ENCODE measurements at regions not wholly inside any gene's neighbourhood (a gene's known extent, or its start where the extent isn't known, plus 50 kb on each side); places are given as distances from the start of the nearest gene placed in this dataset.

DNA sequence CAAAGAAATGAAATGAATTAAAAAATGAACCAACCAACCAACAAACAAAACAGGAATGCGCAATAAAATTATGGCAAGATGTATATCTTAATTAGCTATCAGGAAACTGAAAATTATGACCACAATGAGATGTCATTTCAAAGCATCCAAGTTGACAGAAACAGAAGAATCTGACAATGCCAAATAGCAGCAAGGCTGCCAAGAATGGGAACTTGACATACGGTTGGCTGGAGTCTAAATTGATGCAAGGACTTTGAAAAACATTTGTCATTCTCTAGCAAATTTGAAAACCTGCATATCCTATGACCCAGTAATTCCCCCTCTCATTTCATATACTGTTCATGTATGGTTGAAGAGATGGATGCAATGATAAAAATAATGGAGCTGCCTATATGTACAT lies 1262.6 kb downstream of the TBC1D22A start:
- no peaks in the 10 kb centered on the region for H3K9me3 ChIP-seq (ENCODE audit: low read depth)
- H3K27ac ChIP-seq, result no peak overlapping the region
- no peak overlapping the region for H3K4me3 ChIP-seq
- TF ChIP-seq, protein P1, sequence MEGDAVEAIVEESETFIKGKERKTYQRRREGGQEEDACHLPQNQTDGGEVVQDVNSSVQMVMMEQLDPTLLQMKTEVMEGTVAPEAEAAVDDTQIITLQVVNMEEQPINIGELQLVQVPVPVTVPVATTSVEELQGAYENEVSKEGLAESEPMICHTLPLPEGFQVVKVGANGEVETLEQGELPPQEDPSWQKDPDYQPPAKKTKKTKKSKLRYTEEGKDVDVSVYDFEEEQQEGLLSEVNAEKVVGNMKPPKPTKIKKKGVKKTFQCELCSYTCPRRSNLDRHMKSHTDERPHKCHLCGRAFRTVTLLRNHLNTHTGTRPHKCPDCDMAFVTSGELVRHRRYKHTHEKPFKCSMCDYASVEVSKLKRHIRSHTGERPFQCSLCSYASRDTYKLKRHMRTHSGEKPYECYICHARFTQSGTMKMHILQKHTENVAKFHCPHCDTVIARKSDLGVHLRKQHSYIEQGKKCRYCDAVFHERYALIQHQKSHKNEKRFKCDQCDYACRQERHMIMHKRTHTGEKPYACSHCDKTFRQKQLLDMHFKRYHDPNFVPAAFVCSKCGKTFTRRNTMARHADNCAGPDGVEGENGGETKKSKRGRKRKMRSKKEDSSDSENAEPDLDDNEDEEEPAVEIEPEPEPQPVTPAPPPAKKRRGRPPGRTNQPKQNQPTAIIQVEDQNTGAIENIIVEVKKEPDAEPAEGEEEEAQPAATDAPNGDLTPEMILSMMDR (IDR thresholded peaks at IDR 0.05; ENCODE audit: low read depth, low read length), result no peak
- no peaks in the 10 kb centered on the region for H3K27me3 ChIP-seq
- no peaks in the 10 kb centered on the region for H3K36me3 ChIP-seq
- no peaks in the 10 kb centered on the region for H3K4me1 ChIP-seq (ENCODE audit: low read depth)
- DNase-seq (ENCODE audit: low read depth in 1 of 2, low spot score in 1 of 2), result no peak

DNA sequence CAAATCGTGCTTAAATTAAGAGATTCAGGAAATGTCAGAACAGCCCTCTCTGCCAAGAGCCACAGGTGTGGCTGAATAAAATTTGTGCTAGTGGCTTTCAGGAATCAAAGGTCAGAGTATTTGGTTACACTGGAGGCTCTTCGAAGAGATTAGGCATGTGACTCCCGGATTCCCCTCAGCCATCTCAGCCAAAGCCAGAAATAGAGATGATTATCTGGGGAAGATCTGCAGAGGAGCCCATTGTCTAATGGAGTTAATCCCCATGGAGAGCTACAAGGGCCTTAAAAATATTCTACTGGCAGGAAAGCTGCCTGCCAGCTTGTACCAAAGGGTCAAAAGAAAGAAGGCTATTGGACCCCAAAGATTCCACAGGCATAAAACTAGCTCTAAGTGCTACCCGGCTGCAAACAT lies 1259.5 kb downstream of the TBC1D22A start:
- no peaks in the 10 kb centered on the region for H3K36me3 ChIP-seq
- H3K4me3 ChIP-seq, result no peak overlapping the region
- H3K9me3 ChIP-seq (ENCODE audit: low read depth), result no peaks in the 10 kb centered on the region
- no peak for DNase-seq (ENCODE audit: low read depth in 1 of 2, low spot score in 1 of 2)
- no peaks in the 10 kb centered on the region for H3K4me1 ChIP-seq (ENCODE audit: low read depth)
- H3K27me3 ChIP-seq, result no peaks in the 10 kb centered on the region
- no peak overlapping the region for H3K27ac ChIP-seq
- TF ChIP-seq, protein P1 (IDR thresholded peaks at IDR 0.05; ENCODE audit: low read depth, low read length), result no peak

DNA sequence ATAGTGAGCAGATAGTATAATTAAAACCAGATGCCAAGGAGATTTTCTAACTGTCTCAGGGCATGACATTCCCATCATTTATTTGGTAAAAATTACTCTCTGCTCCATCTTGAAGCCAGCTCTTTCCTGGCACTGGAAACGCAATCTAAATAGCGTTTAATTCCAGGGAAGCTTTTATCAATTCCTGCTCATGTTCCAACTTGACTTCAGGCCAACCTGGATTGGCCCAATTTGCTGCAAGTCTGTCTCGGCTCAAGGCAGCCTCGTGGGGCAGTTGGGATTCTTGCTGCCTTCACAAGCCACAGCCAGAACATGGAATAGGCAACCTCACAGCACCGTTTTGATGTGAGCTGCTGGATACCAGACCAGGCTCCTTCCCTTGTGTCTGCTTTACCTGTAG lies 1255.9 kb downstream of the TBC1D22A start:
- Histone ChIP-seq H3K27me3 (no peaks in the 10 kb centered on the region), H3K27ac (no peak overlapping the region), H3K36me3 (no peaks in the 10 kb centered on the region), H3K9me3 (ENCODE audit: low read depth) (peaks cover under 1% of the 10 kb centered on the region), H3K4me1 (ENCODE audit: low read depth) (no peaks in the 10 kb centered on the region), H3K4me3 (no peak overlapping the region)
- TF ChIP-seq, protein P1 (IDR thresholded peaks at IDR 0.05; ENCODE audit: low read depth, low read length), result no peak
- no peak for DNase-seq (ENCODE audit: low read depth in 1 of 2, low spot score in 1 of 2)

DNA sequence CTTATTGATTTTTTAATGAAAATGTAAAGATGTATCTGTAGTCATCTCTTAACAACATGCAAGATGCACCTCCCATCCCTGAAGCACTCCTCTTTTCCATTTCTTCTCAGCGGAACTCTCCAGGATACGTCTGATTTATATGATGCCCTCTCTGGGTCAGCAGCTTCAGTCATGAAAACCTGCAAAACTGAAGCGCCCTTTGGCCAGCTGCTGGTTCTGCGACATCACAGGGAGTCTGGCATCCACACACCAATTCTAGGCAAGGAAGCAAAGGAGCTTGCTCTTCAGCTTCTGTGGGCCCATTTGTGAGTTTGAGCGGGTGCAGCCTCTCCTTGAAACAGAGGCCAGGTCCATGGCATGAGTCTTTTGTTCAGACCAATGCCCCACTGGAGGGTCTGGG lies 1253.3 kb downstream of the TBC1D22A start:
- Histone ChIP-seq H3K9me3 (ENCODE audit: low read depth) (peaks cover 5% of the 10 kb centered on the region), H3K27me3 (no peaks in the 10 kb centered on the region), H3K4me1 (ENCODE audit: low read depth) (no peaks in the 10 kb centered on the region), H3K4me3 (no peak overlapping the region), H3K27ac (no peak overlapping the region), H3K36me3 (no peaks in the 10 kb centered on the region)
- DNase-seq (ENCODE audit: low read depth in 1 of 2, low spot score in 1 of 2), result no peak
- TF ChIP-seq, protein P1 (IDR thresholded peaks at IDR 0.05; ENCODE audit: low read depth, low read length), result no peak

DNA sequence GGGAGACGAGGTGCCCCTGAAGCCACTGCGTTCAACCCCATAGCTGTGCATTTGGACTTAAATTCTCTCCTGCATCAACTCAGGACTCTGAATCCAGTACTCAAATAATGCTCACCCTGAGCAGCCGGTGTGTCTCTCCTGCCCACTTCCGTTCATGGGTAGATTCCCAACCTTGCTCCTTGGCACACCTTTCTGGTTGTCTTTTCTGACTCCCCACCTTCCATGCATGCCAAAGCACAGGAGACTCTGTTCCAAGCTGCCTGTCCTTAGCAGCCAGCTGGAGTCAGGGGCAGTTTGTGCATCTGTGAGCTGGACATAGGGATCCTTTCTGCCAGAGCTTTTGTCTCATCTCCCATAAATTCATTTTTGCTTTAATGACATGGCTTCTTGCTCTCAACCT lies 1242.5 kb downstream of the TBC1D22A start:
- no peak for DNase-seq (ENCODE audit: low read depth in 1 of 2, low spot score in 1 of 2)
- H3K36me3 ChIP-seq, result no peaks in the 10 kb centered on the region
- TF ChIP-seq, protein P1 (IDR thresholded peaks at IDR 0.05; ENCODE audit: low read depth, low read length), result no peak
- no peak overlapping the region for H3K27ac ChIP-seq
- H3K4me3 ChIP-seq, result no peak overlapping the region
- peaks cover 6% of the 10 kb centered on the region for H3K9me3 ChIP-seq (ENCODE audit: low read depth)
- no peaks in the 10 kb centered on the region for H3K4me1 ChIP-seq (ENCODE audit: low read depth)
- H3K27me3 ChIP-seq, result no peaks in the 10 kb centered on the region

DNA sequence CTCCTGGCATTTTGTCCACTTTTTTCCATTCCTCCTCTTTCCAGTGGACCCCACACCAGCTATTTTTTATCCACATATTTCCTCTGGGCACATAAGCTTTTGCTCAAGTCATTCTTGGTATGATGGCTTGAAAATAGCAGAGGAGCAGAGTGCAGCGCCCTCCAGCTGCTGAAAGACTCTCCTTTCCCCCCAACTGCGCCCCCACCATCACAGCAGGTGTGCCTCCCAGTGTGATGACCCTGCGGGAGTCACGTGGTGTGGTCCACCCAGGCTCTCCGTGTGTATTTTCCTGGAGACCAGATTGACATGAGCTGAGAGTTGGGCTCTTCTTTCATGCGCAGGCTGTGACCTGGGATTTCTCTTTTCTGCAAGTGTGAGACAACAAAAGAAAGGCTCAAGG lies 1241.6 kb downstream of the TBC1D22A start:
- no peak for DNase-seq (ENCODE audit: low read depth in 1 of 2, low spot score in 1 of 2)
- TF ChIP-seq, protein P1 (IDR thresholded peaks at IDR 0.05; ENCODE audit: low read depth, low read length), result no peak
- Histone ChIP-seq H3K36me3 (no peaks in the 10 kb centered on the region), H3K4me1 (ENCODE audit: low read depth) (no peaks in the 10 kb centered on the region), H3K27ac (no peak overlapping the region), H3K4me3 (no peak overlapping the region), H3K9me3 (ENCODE audit: low read depth) (peaks cover 6% of the 10 kb centered on the region), H3K27me3 (no peaks in the 10 kb centered on the region)
